SHP77 treated with DMSO at 0.1 percent for 48 hours (cell line): ENCODE measurements at regions not wholly inside any gene's neighbourhood (a gene's known extent, or its start where the extent isn't known, plus 50 kb on each side); places are given as distances from the start of the nearest gene placed in this dataset.
"Not testable (repeated sequence)": the region's sequence is repeated elsewhere in the genome, so short reads cannot be mapped to it uniquely, and the experiment has no call there.

Experiments used
- DNase-seq: peaks from one replicate; lab custom pipeline; 2025; lab: John Stamatoyannopoulos, UW

DNA sequence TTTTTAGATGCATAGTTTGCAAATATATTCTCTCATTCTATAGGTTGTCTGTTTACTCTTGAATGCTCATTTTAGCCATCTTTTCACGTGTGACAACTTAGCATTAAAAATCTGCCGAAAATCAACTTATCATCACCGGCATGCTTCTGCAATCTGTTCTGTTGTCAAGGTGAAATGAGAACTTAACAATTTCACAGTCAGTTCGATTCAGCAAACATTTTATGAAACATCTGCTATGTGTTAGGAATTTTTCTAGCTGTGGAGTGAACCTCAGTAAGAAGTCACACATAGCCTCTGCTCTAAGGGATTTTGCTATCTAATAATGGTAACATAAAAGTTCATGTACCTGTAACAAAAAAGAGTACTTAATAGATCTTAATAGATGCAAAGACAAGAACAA is 256.1 kb downstream of the ZWINT start:
- DNase-seq: no peak

- no peak for DNase-seq
Observed at GRCh38 chr10:56104487-56104886, 256.6 kb downstream of the ZWINT start.

DNA sequence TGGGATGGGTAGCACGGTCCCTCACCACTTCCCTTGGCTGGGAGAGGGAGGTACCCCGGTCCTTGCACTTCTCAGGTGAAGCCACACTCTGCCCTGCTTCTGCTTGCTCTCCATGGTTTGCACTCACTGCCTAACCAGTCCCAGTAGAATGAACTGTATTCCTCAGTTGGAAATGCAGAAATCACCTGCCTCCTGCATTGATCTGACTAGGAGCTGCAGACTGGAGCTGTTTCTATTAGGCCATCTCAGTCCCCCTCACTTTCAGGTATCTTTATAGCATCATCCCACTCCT is 264.9 kb downstream of the ZWINT start:
- DNase-seq: no peak

GRCh38 chr10:56095506-56096225 is 265.4 kb downstream of the ZWINT start:
- no peak for DNase-seq

DNA sequence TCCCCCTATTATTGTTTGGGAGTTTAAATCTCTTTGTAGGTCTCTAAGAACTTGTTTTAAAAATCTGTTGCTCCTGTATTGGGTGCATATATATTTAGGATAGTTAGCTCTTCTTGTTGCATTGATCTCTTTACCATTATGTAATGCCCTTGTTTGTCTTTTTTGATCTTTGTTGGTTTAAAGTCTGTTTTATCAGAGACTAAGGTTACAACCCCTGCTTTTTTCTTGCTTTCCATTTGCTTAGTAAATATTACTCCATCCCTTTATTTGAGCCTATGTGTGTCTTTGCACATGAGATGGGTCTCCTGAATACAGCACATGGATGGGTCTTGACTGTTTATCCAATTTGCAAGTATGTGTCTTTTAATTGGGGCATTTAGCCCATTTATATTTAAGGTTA is 267.4 kb downstream of the ZWINT start:
- DNase-seq: not testable (repeated sequence)

GRCh38 chr10:56091872-56092271 is 269.2 kb downstream of the ZWINT start:
- DNase-seq: no peak

- no peak for DNase-seq
Observed at GRCh38 chr10:56090914-56091540, 270.0 kb downstream of the ZWINT start.

- DNase-seq: no peak
Observed at GRCh38 chr10:56085406-56086122, 275.5 kb downstream of the ZWINT start.

DNA sequence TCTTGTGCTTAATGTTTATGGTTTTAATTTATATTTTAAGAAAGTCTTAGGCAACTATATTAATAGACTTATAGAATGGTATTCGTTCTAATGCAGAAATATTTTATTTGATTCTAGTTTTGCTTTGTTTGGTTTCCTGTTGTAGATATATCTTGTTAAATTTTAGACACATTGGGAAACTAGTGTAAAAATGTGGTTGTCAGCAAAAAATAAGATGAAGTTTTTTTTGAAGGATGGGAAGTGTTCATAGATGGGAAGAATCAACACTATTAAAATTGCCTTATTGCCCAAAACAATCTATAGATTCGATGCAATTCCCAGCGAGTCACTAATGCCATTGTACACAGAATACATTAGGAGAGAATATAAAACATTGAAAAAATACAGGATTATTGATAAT is 278.9 kb downstream of the ZWINT start:
- DNase-seq: no peak

DNA sequence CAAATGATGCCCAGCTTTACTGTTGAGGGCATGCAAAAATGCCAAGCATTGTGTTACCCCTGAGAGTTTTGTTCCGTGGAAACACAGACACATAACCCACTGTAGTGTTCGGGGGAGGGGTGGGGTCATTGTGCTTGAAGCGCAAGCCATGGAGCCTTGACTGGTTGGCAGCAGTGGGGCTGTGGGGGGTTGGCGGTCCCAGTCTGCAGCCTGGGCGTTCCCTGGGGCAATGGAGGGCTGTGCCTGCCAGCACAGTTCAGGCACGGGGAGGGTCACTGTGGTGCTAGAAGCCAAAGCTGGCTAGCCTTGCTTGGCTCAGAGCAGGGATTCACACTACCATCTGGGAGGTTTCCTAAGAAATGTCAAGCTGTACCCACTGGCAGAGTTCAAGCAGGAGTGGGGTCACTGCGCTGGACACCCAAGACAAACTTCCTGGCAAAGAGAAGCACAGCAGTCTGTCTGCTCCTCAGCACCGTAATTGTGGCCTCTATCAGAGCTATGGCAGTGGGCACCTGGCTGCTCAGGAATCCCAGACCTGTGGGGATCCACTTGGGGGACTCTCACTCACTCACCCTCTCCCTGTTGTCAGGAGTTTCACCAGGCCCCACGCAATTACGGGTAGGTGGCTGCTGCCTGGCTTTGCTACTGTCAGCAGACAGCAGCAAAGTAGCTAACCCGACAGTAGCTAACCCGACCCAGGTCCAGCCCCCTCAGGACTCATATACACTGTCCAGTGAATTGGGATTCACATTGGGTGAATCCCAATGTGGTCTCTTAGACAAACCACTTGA is 292.4 kb downstream of the ZWINT start:
- DNase-seq: no peak

GRCh38 chr10:56068040-56068439 is 293.0 kb downstream of the ZWINT start:
- no peak for DNase-seq

GRCh38 chr10:56063642-56064041 is 297.4 kb downstream of the ZWINT start:
- no peak for DNase-seq

DNA sequence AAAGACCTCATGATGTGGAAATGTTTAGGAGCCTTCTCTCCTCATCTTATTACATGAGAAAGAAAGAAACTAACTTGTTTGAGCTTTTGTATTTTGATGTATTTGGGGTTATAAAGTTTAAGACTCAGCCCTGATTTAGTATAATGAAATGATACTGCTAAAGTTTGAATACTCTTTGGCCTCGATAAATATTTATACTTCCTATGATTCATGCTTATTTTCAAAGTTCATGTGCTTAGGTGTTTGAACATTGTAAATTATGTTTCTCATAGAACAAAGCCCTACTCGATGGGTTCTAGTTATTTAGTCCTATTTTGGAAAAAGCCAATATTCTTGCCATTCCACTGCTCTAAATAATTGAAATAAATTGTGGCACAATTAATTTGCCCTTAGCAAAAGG is 303.2 kb downstream of the ZWINT start:
- DNase-seq: no peak

DNA sequence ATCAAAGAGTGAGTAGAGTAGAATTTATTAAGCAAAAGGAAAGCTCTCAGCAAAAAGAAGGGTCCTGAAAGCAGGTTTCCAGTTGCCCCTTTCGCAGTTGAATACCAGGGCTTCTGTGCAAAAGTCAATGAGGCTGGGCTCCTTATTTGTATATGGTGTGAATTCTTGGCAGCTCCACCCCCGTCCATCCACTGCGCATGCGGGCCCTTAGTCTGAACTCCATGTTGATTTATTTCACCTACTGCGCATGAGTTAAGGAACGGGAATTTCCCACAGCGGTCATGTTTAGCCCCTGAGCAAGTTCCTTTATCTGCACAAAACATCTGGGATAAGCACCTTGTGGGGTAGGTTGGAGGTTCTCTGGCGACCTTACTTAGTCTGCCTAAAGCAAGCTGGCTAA is 325.6 kb downstream of the ZWINT start:
- no peak for DNase-seq

GRCh38 chr10:56028298-56029132 is 332.5 kb downstream of the ZWINT start:
- DNase-seq: no peak

- no peak for DNase-seq
Observed at GRCh38 chr10:56012101-56012500, 349.0 kb downstream of the ZWINT start.

GRCh38 chr10:56003555-56003954 is 357.5 kb downstream of the ZWINT start:
- no peak for DNase-seq

GRCh38 chr10:55989188-55989587 is 371.9 kb downstream of the ZWINT start:
- DNase-seq: no peak

DNA sequence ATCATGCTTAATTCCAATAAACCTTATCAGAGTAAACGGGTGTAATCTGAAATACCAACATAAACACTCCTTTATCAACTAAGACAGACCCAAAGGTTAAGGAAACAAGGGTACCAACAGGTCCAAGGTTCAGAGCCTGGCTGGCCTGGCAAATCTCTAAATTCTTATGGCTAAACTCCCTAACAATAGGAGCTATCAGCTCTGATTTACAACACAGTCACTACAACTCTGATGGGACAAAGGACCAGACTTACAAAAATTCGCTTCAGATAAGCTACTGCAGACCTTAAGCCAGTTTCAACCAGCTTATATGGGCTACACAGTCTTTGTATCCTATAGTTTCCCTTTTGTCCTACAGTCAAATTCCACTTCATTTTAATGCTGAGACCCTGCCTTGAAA is 381.9 kb downstream of the ZWINT start:
- DNase-seq: no peak

- DNase-seq: no peak
Observed at GRCh38 chr10:55966101-55966500, 395.0 kb downstream of the ZWINT start.

DNA sequence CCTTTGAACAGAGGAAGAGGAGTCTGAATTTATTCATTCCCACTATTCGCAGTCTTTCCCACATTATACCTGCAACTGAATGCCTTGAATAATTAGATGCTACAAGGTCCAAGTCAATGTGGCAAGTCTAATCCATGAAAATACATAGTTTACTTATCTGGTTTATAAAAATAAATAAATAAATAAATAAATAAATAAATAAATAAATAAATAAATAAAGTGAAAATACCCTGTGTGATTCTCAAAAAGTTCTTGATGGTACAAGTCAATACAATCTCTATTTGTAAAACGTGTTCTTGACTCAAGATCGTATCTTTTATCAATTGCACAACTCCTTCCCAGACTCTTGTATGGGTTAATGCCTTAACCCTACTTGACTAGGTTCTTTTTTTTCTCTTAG is 417.7 kb downstream of the ZWINT start:
- no peak for DNase-seq

DNA sequence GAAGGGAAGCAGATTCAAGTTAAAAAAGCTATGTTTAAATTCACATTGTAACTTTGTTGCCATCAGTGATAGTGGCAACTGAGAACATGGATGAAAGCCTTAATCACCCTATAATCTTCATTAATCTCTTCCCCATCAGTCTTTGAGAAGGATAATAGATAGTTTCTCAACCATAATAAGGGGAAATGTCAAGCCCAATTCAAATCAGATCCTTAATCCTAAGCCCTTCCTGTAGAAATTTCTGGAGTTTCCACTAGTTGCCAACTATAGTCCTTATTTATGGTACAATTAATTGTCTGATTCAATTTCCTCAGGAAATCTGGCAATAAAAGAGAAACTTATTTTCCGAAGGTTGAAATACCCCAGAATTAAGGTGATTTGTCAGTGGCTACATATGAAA is 431.8 kb downstream of the ZWINT start:
- no peak for DNase-seq
